Left ventricle myocardium superior (tissue), 1 donor: ENCODE measurements at regions not wholly inside any gene's neighbourhood (a gene's known extent, or its start where the extent isn't known, plus 50 kb on each side); places are given as distances from the start of the nearest gene placed in this dataset.
"Not testable (repeated sequence)": the region's sequence is repeated elsewhere in the genome, so short reads cannot be mapped to it uniquely, and the experiment has no call there.

Experiments
- ATAC-seq: fragments of 200-7000 bp; cut with Tn5 transposase; one replicate; pipeline ENCODE4 v1.9.1; 2020; ENCODE audit warnings: mild to moderate bottlenecking, moderate library complexity
- DNase-seq: peaks from one replicate; pipeline ENCODE4 v3.0.0-alpha.2; 2020
- intact Hi-C: fragments of 100-400 bp; cut with micrococcal nuclease; formaldehyde crosslinking; loops from one replicate; pipeline ENCODE4 v1.11.0; 2022
- donor health status: DM: no; HTN: yes; CAD: no; lungs with severe emphysema.

DNA sequence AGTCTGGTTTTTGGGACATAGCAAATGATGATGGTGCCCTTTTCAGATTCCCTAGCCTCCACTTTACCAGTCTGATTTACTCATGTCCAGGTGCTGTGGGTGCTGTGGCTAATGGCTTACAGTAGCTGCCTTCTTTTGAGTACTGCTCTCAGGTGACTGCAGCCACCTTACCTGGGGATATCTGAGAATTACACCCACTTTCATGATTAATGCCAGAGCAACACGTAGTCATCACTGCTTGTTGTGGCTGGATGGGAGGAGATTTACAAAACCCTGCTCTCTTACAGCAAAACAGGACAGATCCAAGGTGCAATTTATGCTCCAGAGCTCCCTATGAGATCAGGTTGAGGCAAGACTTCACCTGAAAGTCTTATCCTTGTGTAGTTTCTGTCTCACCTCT is 150.6 kb downstream of the PDCD6IP start:
- DNase-seq, result no peak
- intact Hi-C loops, result no loop called here
- no peak for ATAC-seq

DNA sequence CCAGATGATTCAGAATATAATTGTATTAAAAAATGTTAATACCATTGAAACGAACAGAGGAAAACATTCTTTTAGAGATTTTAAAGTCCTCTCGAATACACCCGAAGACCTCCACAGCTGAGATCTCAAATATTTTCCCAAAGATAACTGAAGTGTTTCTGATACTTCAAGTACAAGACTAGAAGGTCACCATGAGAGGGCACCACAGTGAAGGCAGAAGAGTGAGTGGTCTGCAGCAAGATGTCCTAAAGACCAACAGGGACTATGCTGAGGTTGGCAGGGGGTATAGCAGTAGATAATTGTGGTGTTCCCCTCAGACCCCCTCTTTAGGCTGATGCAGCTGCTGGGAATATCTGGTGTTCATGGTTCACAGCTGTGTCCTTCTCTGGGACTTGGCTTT is 156.5 kb downstream of the PDCD6IP start:
- intact Hi-C loops, result no loop called here
- no peak for DNase-seq
- no peak for ATAC-seq

DNA sequence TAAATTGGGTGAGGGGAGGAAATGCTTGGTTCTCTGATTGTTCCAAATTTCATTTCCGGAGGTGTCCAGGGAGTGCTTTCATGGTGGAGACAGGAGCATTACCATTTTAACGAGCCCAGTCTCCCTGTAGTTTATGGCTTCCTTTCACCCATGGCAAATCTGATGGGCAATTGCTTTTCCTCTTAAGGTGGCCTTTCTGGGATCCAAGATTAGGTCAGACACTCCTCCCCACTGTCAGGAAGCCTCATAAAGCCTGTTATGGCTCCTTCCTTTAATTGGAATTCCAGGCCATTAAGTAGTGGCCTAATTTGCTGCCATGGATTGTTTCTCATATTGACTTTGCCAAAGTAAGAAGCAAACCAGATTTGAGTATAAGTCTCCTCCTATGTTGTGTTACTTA is 157.8 kb downstream of the PDCD6IP start:
- ATAC-seq (no peak), DNase-seq (no peak)
- intact Hi-C loops, result no loop called here

DNA sequence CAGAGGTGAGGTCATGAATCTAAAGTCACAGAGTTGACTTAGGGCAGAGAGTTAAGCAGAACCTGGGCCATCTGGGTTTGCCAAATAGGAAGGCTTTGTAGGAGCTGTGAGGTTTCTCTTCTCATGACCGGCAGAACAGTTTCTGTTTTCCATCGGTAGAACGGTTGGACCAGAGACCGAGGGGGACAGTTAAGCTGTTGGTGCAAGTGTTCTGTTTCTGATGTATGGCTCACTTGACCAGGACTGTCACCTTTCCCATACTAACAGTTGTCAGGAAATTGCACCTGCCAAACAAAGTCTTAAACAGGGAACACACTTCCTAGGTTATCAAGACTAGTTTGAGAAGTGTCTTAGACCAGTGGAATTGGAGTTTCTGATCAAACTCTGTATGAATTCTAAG is 158.3 kb downstream of the PDCD6IP start:
- ATAC-seq (no peak), DNase-seq (no peak)
- intact Hi-C loops, result no loop called here

DNA sequence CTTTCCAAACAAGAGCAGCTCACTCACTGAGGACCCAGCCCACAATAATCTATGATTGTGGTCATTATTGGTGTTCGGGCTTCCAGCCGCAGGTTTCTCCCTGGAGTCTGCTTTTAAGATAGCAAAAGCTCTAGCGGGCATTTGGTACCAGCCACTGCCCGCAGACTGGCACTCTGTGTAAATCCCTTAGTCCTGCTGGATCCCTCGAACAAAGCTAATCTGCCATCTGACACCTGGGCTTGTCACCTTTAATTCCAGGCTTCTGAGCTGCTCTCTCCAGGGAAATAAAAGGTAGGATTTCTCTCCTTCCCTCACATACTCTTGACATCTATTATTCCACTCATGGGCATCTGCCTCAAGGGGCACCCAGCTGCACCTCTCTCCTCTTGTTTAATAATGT is 158.7 kb downstream of the PDCD6IP start:
- no peak for DNase-seq
- no peak for ATAC-seq
- intact Hi-C loops, result no loop called here

DNA sequence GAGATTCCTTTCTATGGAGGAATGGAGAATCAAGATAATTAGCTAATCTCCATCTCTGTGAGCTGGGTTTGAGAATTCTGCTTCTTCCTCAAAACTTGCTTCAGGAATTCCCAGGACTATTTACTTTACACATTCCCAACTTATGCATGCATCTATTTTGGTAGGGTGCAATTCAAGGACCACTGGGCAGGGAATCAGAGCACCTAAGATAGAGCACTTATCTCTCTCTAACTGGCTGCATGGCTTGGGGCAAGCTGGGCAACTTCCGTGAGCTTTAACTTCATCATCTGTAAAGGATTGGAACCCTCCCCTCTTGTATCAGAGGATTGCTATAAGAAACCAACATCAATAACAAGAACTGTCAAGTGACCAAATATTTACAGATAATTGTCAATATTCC is 160.2 kb downstream of the PDCD6IP start:
- intact Hi-C loops, result no loop called here
- ATAC-seq (no peak), DNase-seq (no peak)

DNA sequence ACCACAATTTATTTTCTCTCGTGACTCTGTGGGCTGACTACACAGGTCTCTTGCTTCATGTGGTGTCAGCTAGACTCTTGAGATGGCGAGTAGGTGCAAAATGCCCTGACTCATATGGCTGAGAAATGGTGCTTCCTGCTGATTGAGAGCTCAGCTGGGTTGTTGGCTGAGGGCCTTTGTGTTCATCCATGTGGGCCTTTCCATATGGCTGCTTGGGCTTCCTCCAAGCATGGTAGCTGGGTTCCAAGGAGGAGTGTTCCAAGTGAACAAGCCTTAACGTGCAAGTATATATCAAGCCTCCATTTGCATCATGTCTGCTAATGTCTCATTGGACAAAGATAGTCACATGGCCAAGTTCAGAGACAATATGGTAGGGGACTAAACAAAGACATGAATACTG is 164.0 kb downstream of the PDCD6IP start:
- intact Hi-C loops, result no loop called here
- DNase-seq (no peak), ATAC-seq (no peak)

DNA sequence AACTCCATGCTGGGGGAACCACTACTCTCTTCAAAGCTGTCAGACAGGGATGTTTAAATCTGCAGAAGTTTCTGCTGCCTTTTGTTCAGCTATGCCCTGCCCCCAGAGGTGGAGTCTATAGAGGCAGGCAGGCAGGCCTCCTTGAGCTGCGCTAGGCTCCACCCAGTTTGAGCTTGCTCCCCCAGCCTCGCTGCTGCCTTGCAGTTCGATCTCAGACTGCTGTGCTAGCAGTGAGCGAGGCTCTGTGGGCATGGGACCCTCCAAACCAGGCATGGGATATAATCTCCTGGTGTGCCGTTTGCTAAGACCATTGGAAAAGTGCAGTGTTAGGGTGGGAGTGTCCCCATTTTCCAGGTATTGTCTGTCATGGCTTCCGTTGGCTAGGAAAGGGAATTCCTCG is 171.8 kb downstream of the PDCD6IP start:
- ATAC-seq, DNase-seq, intact Hi-C loops: not testable (repeated sequence)

DNA sequence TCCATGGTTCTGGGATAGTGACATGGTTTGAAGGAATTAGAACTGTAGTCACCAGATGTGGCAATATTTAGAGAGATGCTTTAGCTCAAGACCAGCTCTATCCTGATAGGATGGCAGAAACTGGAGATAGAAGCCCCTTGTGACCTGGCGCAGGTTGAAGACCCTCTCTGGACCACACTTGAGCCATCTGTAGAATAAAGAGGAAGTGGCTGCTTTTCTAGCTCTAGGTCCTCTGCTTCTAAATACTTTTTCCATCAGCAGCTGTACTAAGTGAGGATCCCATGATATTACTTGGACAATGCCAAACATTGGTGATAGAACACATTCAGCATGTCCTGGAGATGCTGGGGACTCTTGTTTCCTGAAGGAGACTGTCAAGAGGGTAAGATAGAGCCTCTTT is 172.6 kb downstream of the PDCD6IP start:
- intact Hi-C loops, result no loop called here
- ATAC-seq, result no peak
- DNase-seq, result no peak

DNA sequence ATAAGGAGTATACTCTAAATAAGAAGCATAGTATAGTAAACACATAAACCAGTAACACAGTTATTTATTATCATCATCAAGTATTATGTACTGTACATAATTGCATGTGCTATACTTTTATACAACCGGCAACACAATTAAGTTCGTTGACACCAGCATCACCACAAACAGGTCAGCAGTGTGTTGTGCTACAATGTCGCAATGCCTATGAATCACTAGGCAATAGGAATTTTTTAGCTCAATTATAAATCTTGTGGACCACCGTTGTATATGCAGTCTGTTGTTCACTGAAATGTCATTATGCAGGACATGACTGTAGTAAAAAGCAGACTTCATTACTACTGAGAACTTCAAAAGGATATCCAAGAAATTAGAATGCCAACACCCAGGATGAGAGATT is 177.0 kb downstream of the PDCD6IP start:
- ATAC-seq (no peak), DNase-seq (no peak)
- intact Hi-C loops, result no loop called here

DNA sequence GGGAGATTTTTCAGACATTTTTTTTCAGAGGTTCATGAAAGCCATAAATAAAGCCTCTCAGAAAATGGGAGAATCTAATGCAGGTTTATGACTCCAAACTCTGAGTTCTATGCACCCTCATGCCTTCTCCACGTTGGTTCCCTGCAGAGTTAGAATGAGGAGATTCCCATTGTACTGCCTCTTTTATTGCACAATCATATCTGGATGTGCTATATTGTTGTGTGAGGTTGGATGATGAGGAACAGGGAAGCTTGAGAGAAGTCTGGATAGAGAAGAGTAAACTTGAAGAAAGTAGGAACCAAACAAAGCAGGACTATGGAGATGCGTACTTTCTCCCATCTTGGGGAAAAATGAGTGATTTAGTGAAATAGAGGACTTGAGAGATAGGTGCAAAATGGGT is 178.8 kb downstream of the PDCD6IP start:
- DNase-seq, result no peak
- intact Hi-C loops, result no loop called here
- ATAC-seq, result no peak

DNA sequence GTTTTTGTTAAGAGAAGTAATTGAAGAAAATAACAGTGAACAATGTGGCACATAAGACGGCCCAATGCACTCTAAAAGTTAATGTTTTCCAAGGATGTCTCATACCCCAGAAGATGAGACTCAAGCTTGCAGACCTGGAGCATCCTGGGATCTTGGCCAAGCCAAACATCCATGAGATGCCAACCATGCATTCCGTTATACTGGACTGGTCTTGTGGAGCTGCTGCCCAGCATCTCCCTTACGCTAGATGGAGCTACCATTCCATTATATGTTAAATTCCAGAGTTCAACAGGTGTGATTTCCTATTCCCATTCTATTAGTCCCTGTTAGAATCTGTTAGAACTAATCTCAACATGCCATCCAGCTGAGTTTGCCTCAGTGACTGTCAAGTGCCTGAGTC is 181.8 kb downstream of the PDCD6IP start:
- ATAC-seq (no peak), DNase-seq (no peak)
- intact Hi-C loops, result no loop called here

DNA sequence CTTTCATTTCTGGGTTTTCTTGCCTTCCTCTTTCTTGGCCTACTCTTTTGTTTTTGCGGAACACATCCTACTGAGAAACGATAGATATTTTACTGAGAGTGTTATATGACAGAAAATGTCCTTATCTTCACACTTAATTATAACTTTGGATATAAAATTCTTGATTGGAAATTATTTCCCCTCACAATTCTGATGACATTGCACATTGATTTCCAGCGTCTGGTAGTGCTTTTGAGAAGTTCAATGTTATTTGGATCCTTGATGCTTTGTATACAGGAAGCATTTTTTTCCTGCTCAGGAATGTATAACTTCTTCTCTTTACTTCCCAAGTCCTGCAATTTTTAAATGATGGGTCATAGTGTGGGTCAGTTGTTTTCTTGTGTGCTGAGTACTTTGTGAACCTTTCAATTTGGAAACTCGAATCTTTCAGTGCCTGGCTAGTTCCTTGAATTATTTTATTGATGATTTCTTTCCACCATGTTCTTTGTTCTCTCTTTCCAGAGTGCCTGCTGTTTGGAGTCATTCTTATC is 183.9 kb downstream of the PDCD6IP start:
- intact Hi-C loops, result no loop called here

DNA sequence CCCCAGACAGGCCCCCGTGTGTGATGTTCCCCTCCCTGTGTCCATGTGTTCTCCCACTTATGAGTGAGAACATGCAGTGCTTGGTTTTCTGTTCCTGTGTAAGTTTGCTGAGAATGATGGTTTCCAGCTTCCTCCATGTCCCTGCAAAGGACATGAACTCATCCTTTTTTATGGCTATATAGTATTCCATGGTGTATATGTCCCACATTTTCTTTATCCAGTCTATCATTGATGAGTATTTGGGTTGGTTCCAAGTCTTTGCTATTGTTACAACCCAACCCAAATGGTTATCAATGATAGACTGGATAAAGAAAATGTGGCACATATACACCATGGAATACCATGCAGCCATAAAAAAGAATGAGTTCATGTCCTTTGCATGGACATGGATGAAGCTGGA is 184.5 kb downstream of the PDCD6IP start:
- intact Hi-C loops, DNase-seq, ATAC-seq: not testable (repeated sequence)

More for the DNA sequence above, 183.9 kb downstream of the PDCD6IP start:
- ATAC-seq (no peak), DNase-seq (no peak)

DNA sequence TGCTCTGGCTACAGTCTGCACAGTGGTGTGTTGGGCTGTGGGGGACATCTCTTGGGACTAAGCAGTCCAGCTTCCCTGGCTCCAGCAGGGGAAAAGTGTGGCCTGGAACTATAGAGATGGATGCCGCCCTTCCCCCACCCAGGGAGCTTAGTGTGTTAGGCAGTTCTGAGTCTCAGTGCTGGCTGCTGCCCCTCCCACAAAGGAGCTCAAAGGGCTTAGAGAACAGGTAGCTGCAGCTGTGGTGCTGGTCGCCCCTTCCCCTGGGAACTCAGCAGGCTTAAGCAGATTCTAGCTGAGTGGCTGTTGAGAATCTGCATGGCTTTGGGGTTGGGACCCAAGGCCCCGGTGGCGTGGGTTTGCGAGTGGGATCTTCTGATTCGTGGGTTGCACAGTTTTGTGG is 190.8 kb downstream of the PDCD6IP start:
- no peak for DNase-seq
- ATAC-seq, result no peak
- intact Hi-C loops, result no loop called here

DNA sequence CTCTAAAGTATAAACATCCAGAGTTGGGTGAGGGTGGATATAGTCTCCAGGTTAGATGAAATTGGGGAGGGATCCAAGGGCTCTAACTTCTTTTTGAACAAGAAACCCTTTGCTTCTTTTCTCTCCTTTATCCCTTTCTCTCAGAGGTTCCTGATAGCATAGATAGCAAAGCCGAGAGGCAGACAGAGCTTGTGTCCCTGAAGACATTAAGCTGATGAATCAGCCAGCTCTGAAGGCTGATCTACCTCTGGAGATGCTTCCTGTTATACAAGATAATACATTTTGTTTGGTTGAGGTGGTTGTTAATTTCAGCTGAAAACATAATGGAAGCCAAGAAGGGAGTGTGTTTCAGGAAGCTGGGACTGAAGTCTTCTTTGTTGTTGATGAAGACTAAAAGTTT is 193.2 kb downstream of the PDCD6IP start:
- ATAC-seq (no peak), DNase-seq (no peak)
- intact Hi-C loops, result no loop called here

DNA sequence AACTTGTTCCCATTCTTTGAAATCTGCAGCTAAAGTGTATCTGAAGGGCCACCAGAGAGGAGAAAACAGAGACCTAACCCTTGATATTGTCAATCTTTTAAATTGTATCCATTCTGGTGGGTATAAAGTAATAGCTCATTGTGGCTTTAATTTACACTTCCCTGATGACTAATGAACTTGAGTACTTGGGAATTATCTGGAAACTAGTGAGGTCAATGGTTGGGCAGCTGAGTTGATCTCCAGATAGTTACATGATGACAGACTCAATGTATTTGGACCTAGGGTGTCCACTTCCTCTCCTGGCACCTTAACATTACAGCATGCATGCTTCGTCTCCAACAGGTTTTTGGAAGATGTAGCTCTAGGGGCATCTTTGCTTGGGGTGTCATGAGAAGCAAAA is 195.2 kb downstream of the PDCD6IP start:
- DNase-seq, result no peak
- ATAC-seq, result no peak
- intact Hi-C loops, result no loop called here

DNA sequence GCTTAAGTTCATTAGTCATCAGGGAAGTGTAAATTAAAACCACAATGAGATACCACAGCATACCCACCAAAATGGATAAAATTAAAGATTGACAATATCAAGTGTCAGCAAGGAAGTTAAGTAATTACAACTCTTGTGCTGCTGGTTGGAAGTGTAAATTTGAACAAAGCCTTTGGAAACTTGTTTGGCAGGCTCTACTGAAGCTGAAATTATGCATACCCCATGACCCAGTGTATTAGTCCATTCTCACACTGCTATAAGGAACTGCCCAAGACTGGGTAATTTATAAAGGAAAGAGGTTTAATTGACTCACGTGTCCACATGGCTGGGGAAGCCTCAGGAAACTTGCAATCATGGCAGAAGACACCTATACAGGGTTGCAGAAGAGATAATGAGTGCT is 196.1 kb downstream of the PDCD6IP start:
- no peak for ATAC-seq
- intact Hi-C loops, result no loop called here
- DNase-seq, result no peak

DNA sequence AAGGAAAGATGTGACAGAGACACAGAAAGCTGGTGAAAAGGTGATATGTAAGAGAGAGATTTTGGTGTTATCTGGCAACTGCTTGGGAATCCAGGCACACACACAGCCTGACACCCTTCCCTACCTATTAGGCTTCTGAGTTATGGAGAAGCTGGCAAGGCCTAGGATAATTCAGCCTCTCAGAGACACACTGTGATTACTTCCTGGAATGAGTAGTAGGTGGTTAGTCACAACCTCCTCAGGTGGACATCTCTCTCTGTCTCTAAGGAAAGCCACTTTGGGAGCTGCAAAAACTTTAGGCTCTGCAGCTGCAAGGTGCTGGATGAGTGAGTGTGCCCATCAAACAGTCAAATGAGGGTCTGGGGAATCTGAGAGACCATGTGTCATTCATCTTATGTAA is 201.9 kb downstream of the PDCD6IP start:
- intact Hi-C loops, result no loop called here
- no peak for DNase-seq
- ATAC-seq, result no peak

DNA sequence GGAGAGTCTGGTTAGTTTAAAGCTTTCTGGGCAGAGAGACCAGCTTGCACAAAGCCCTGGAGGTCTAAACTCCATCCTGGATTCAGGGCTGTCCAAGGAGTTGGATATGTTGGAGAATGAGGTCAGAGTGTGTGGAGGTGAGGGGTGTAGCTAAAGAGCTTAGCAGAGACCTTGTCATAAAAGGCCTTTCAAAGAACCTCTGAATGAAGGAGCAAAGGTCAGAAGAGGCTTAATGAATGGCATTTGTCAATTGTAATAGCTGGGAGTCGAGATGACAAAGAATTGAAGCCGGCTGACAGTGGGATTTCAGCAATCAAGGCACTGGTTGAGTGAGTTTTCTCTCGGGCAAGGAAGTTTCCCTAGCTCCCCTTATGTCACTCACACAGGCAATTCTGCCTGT is 202.6 kb downstream of the PDCD6IP start:
- intact Hi-C loops, result no loop called here
- no peak for ATAC-seq
- DNase-seq, result no peak

DNA sequence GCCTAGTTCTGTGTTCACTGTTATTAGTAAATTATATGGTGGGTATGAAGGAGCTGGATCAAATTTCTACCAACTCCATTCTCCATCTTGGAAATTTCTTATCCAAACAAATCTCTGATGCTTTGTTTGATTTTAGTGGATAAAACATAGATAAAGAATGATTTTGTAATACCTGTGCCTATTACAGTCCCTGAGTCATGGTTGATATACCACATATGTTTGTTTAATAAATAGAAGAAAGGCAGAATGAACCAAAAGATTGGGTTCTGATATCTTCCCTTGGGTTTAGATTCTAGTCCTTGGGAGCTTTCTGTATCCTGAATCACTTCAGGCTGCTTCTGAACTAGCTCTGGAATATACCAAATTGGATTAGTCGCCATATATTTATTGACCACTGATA is 203.6 kb downstream of the PDCD6IP start:
- intact Hi-C loops, result no loop called here
- ATAC-seq (no peak), DNase-seq (no peak)

DNA sequence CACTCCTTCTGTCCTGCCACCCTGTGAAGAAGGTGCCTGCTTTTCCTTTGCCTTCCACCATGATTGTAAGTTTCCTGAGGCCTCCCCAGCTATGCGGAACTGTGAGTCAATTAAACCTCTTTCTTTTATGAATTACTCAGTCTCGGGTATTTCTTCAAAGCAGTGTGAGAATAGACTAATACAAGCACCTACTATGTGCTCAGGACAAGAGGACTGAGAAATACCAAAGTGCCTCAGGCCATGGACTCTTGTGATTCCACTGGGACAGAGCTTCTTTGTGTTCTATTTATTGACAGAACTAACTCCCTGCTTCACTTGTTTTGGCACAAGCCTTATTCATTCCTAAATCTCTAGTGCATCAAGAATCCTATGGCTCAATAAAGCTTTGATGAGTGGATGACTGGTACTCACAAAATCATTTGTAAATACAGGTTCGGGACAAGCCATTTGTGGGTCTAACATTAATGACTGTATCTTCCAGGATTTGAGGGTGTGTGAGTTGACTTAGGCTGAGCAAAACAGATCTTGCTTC is 204.2 kb downstream of the PDCD6IP start:
- ATAC-seq, result no peak
- intact Hi-C loops, result no loop called here
- DNase-seq, result no peak
